Omental fat pad (tissue), 3 donors: ENCODE measurements at regions not wholly inside any gene's neighbourhood (a gene's known extent, or its start where the extent isn't known, plus 50 kb on each side); places are given as distances from the start of the nearest gene placed in this dataset.
"Not testable (repeated sequence)": the region's sequence is repeated elsewhere in the genome, so short reads cannot be mapped to it uniquely, and the experiment has no call there.

Source experiments
- ATAC-seq: fragments of 150-250 bp; one replicate; pipeline ENCODE4 v1.9.1; 2016; ENCODE audit warnings: mild to moderate bottlenecking, moderate library complexity; ENCODE audit not compliant: low FRiP score
- DNase-seq: peaks from one replicate; pipeline ENCODE4 v3.0.0-alpha.2; 2019; ENCODE audit warnings: low spot score
- TF ChIP-seq, protein P1 (sequence below), 3 donors: fragments of 450-650 bp; IDR thresholded peaks; one replicate each; pipeline ENCODE4 v1.5.1; 2016 to 2017; ENCODE audit warnings: antibody characterized with exemption in 3 of 3, mild to moderate bottlenecking in 3 of 3, moderate library complexity in 2 of 3

DNA sequence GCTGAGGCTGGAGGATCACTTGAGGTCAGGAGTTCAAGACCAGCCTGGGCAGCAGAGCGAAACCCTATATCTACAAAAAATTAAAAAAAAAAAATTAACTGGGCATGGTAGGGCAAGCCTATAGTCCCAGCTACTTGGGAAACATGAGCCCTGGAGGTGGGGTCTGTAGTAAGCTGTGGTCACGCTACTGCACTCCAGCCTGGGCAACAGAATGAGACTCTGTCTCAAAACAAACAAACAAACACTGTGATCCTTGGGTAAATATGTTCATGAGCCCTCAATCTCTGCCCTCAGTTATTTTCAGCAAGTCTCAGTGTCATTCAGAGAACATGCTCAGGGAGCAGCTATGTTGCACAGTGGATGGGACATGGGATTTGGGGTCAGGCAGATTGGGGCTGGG lies 76.2 kb downstream of the PTTG1 start:
- ATAC-seq (no peak), DNase-seq (no peak)
- TF ChIP-seq, protein P1, sequence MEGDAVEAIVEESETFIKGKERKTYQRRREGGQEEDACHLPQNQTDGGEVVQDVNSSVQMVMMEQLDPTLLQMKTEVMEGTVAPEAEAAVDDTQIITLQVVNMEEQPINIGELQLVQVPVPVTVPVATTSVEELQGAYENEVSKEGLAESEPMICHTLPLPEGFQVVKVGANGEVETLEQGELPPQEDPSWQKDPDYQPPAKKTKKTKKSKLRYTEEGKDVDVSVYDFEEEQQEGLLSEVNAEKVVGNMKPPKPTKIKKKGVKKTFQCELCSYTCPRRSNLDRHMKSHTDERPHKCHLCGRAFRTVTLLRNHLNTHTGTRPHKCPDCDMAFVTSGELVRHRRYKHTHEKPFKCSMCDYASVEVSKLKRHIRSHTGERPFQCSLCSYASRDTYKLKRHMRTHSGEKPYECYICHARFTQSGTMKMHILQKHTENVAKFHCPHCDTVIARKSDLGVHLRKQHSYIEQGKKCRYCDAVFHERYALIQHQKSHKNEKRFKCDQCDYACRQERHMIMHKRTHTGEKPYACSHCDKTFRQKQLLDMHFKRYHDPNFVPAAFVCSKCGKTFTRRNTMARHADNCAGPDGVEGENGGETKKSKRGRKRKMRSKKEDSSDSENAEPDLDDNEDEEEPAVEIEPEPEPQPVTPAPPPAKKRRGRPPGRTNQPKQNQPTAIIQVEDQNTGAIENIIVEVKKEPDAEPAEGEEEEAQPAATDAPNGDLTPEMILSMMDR (IDR thresholded peaks at IDR 0.05), result no peak

DNA sequence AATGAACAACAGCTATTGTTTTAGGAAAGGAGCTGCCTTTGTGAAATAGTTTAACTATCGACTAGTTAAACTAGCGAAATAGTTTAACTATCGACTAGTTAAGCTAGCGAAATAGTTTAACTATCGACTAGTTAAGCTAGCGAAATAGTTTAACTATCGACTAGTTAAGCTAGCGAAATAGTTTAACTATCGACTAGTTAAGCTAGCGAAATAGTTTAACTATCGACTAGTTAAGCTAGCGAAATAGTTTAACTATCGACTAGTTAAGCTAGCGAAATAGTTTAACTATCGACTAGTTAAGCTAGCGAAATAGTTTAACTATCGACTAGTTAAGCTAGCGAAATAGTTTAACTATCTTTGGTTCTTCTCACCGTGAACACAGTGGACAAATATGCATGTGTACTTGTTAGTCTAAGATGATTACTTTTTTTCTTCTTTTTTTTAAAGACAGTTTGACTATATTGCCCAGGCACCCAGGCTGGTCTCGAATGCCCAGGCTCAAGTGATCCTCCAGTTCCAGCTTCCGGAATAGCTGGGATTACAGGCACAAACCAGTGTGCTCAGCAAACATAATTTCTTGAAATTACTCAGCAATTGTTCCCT lies 76.9 kb downstream of the PTTG1 start:
- ATAC-seq, DNase-seq: not testable (repeated sequence)

DNA sequence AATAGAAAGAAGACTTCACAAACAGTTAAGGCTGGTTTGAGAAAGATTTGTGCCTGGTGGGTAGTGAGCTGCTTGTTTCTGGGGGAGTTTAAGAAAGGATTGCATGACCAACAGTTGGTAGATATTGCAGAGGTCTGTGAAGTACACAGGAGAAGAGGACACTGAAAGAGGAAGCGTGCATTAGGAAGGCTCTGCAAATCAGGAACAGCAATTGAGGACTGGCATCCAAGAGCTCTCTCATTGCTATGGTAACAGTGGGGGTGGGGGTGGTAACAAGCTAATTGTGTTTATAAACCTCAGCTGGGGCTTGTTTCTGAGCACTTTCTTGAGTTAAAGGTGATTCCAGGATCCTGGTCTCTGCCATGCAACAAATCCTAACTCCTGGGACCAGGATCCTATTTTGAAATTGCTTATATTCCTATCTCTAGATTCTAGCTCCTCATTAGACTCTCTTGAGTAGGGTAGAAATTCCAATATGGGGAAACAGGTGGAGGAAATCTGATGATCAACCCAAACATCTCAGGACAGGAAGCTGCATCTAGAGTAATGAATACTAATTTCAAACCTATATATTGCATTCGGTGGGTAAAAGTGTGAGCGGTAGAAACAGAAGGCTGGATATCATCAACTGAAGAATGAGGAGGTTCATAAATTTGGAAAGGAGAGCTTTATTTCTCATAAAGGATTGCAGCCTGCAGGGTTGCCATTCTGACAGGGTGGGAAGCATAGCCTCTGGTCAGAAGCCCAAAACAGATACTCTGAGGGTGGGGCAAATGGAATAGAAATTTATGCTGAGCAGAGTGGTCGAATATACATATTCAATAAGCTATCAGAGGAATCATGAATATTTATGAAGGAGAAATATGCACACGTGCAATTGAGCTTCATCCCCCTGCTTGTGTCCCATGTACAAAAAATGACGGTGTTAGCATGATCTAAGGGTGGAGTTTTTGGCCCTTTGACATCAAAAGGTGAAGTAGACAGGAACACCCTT lies 79.4 kb downstream of the PTTG1 start:
- DNase-seq, result no peak
- no peak for ATAC-seq
- TF ChIP-seq, protein P1 (IDR thresholded peaks at IDR 0.05), result no peak

DNA sequence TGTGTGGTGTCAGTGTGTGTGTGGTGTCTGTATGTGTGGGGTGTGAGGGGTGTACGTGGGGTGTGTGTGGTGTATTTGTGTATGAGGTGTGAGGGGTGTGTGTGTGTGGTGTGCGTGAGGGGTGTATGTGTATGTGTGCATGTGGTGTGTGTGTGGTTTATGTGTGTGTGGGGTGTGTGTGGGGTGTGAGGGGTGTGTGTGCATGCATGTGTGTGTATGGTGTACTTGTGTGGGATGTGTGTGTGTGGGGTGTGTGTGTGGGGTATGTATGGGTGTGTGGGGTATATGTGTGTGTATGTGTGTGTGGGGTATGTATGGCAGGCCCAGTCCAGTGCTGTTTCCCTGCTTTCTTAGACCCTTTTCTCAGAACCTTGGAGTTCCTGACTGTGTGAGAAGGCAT lies 83.3 kb downstream of the PTTG1 start:
- TF ChIP-seq, protein P1 (IDR thresholded peaks at IDR 0.05), result no peak
- ATAC-seq, result no peak
- no peak for DNase-seq

GRCh38 chr5:160506006-160507004 lies 84.7 kb downstream of the PTTG1 start:
- no peak for DNase-seq
- TF ChIP-seq, protein P1 (IDR thresholded peaks at IDR 0.05), result no peak
- ATAC-seq, result no peak

DNA sequence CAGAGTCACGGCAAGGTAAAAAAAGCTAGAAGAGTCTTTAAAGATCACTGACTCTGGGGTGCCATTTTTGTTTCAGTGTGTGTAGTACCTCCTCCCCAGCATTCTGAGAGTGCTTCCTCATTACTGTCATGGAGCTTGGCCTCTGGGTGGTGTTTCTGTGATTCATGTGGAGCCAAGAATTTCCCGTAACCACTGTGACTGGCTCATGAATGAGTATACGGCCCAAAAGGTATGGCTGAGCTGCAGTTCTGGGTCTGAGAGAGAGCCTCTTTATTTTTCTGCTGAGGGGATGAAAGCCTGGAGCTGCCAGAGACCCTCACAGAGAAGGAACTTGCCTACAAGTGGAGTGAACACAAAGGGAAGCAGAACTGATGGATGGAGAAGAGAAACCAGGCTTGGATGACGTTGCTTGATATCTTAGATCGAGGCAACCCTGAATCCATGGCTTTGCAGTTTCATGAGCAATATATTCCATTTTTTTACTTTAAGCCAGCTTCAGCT lies 85.6 kb downstream of the PTTG1 start:
- ATAC-seq (no peak), DNase-seq (no peak)
- TF ChIP-seq, protein P1 (IDR thresholded peaks at IDR 0.05), result no peak
